ENCODE measurements at regions not wholly inside any gene's neighbourhood (a gene's known extent, or its start where the extent isn't known, plus 50 kb on each side); places are given as distances from the start of the nearest gene placed in this dataset.

DNA sequence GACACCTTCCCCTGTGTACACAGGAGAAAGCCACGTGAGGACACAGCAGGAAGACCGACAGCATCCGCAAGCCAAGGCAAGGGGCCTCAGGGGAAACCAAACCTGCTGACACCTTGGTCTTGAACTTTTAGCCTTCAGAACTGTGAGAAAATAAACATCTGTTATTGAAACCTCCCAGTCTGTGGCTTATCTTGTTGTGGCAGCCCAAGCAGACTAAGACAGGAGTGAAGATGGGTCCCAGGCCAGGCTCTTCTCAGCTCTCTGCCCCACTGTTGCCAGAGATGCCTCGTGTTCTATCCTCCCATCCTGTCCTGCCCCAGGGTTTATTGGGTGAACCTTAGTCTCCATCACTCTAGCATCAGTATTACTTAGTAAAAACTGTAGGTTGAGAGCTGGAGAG is 236.3 kb downstream of the MATN1 start:
- TF ChIP-seq, protein P1, sequence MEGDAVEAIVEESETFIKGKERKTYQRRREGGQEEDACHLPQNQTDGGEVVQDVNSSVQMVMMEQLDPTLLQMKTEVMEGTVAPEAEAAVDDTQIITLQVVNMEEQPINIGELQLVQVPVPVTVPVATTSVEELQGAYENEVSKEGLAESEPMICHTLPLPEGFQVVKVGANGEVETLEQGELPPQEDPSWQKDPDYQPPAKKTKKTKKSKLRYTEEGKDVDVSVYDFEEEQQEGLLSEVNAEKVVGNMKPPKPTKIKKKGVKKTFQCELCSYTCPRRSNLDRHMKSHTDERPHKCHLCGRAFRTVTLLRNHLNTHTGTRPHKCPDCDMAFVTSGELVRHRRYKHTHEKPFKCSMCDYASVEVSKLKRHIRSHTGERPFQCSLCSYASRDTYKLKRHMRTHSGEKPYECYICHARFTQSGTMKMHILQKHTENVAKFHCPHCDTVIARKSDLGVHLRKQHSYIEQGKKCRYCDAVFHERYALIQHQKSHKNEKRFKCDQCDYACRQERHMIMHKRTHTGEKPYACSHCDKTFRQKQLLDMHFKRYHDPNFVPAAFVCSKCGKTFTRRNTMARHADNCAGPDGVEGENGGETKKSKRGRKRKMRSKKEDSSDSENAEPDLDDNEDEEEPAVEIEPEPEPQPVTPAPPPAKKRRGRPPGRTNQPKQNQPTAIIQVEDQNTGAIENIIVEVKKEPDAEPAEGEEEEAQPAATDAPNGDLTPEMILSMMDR (IDR thresholded peaks at IDR 0.05; ENCODE audit: low read depth, low read length, missing input control), result no peak
- no peak for TF ChIP-seq GABPA (IDR thresholded peaks at IDR 0.05 in 1 of 2, conservative IDR thresholded peaks at IDR 0.05 in 1 of 2)
- no peak for TF ChIP-seq SP1 (IDR thresholded peaks at IDR 0.05)
- no peak for TF ChIP-seq RXRA (IDR thresholded peaks at IDR 0.05)
- TF ChIP-seq TAF1 (conservative IDR thresholded peaks at IDR 0.05), result no peak
- TF ChIP-seq JUND (IDR thresholded peaks at IDR 0.05), result no peak
- TF ChIP-seq FOXA1 (IDR thresholded peaks at IDR 0.05), result no peak
- no peak for TF ChIP-seq HNF4A (conservative IDR thresholded peaks at IDR 0.05)
